ENCODE measurements at regions not wholly inside any gene's neighbourhood (a gene's known extent, or its start where the extent isn't known, plus 50 kb on each side); places are given as distances from the start of the nearest gene placed in this dataset.

DNA sequence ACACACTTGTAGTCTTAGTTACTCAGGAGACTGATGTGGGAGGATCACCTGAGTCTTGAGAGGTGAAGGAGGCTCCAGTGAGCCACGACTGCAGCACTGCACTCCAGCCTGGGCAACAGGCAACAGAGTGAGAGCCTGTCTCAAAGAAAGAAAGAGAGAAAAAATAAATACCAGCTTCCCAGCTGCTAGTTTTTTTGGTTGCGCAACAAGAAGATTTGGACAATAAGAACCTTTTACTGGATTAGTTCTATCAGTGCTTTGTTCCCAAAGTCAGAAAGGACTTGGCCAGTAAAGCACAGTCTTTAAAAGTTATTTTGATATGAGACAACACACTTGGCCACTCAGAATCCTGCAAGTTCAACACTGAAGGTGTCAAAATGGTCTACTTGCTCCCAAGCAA lies 768.1 kb upstream of the LRFN5 start:
- ChIA-PET POLR2A (no interaction called here), CTCF (no interaction called here)
- Histone ChIP-seq H3K27me3 (ENCODE audit: insufficient read depth) (no peaks in the 10 kb centered on the region), H3K79me2 (ENCODE audit: insufficient read depth) (no peaks in the 10 kb centered on the region), H3K36me3 (replicated peaks in 1 of 2; ENCODE audit: control insufficient read depth in 1 of 2, insufficient read depth in 2 of 2, low read length in 1 of 2) (no peaks in the 10 kb centered on the region), H2AFZ (ENCODE audit: low read depth) (no peak overlapping the region), H3K9me3 (no peaks in the 10 kb centered on the region), H4K20me1 (ENCODE audit: insufficient read depth) (no peaks in the 10 kb centered on the region), H3K9ac (no peak overlapping the region), H3F3A (replicated peaks; ENCODE audit: insufficient read depth) (no peaks in the 10 kb centered on the region), H3K27ac (ENCODE audit: low read depth in 2 of 2, low read length in 1 of 2) (no peak overlapping the region), H3K4me3 (ENCODE audit: low read depth in 2 of 2, low read length in 1 of 2) (no peak overlapping the region), H3K4me2 (no peak overlapping the region), H3K4me1 (ENCODE audit: control insufficient read depth in 1 of 2, insufficient read depth in 2 of 2, low read depth in 1 of 2, low read length in 1 of 2) (no peaks in the 10 kb centered on the region), H3K9me2 (no peaks in the 10 kb centered on the region)
- no peak for DNase-seq
- 45% methylated on average over 2 of the region's 2 CpGs for WGBS (ENCODE audit: low lambda C conversion rate)
- no peak for TF ChIP-seq FOXJ3 (CRISPR knock-in tag; IDR thresholded peaks at IDR 0.05)
- TF ChIP-seq, protein P1, sequence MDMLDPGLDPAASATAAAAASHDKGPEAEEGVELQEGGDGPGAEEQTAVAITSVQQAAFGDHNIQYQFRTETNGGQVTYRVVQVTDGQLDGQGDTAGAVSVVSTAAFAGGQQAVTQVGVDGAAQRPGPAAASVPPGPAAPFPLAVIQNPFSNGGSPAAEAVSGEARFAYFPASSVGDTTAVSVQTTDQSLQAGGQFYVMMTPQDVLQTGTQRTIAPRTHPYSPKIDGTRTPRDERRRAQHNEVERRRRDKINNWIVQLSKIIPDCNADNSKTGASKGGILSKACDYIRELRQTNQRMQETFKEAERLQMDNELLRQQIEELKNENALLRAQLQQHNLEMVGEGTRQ (IDR thresholded peaks at IDR 0.05; ENCODE audit: borderline replicate concordance, low read depth, low read length), result no peak
- TF ChIP-seq POLR2AphosphoS5 (IDR thresholded peaks at IDR 0.05; ENCODE audit: low read depth, low read length), result no peak
- no peak for TF ChIP-seq MXI1 (IDR thresholded peaks at IDR 0.05; ENCODE audit: low read depth, low read length)
- TF ChIP-seq JUND (IDR thresholded peaks at IDR 0.05), result no peak
- no peak for TF ChIP-seq ELF1 (IDR thresholded peaks at IDR 0.05)
- TF ChIP-seq SMC3 (IDR thresholded peaks at IDR 0.05; ENCODE audit: low read depth, low read length), result no peak
- TF ChIP-seq GATA2 (CRISPR knock-in tag; IDR thresholded peaks at IDR 0.05), result no peak
- TF ChIP-seq NFIC (IDR thresholded peaks at IDR 0.05; ENCODE audit: borderline replicate concordance), result no peak
- no peak for TF ChIP-seq TCF12 (IDR thresholded peaks at IDR 0.05)
- TF ChIP-seq, protein P2, sequence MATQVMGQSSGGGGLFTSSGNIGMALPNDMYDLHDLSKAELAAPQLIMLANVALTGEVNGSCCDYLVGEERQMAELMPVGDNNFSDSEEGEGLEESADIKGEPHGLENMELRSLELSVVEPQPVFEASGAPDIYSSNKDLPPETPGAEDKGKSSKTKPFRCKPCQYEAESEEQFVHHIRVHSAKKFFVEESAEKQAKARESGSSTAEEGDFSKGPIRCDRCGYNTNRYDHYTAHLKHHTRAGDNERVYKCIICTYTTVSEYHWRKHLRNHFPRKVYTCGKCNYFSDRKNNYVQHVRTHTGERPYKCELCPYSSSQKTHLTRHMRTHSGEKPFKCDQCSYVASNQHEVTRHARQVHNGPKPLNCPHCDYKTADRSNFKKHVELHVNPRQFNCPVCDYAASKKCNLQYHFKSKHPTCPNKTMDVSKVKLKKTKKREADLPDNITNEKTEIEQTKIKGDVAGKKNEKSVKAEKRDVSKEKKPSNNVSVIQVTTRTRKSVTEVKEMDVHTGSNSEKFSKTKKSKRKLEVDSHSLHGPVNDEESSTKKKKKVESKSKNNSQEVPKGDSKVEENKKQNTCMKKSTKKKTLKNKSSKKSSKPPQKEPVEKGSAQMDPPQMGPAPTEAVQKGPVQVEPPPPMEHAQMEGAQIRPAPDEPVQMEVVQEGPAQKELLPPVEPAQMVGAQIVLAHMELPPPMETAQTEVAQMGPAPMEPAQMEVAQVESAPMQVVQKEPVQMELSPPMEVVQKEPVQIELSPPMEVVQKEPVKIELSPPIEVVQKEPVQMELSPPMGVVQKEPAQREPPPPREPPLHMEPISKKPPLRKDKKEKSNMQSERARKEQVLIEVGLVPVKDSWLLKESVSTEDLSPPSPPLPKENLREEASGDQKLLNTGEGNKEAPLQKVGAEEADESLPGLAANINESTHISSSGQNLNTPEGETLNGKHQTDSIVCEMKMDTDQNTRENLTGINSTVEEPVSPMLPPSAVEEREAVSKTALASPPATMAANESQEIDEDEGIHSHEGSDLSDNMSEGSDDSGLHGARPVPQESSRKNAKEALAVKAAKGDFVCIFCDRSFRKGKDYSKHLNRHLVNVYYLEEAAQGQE (IDR thresholded peaks at IDR 0.05; ENCODE audit: low read depth, low read length), result no peak
- TF ChIP-seq, protein P3, sequence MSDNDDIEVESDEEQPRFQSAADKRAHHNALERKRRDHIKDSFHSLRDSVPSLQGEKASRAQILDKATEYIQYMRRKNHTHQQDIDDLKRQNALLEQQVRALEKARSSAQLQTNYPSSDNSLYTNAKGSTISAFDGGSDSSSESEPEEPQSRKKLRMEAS (IDR thresholded peaks at IDR 0.05; ENCODE audit: low read depth), result no peak
- TF ChIP-seq, protein P4, sequence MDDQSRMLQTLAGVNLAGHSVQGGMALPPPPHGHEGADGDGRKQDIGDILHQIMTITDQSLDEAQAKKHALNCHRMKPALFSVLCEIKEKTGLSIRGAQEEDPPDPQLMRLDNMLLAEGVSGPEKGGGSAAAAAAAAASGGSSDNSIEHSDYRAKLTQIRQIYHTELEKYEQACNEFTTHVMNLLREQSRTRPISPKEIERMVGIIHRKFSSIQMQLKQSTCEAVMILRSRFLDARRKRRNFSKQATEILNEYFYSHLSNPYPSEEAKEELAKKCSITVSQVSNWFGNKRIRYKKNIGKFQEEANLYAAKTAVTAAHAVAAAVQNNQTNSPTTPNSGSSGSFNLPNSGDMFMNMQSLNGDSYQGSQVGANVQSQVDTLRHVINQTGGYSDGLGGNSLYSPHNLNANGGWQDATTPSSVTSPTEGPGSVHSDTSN (IDR thresholded peaks at IDR 0.05), result no peak
- TF ChIP-seq EZH2phosphoT487 (IDR thresholded peaks at IDR 0.05; ENCODE audit: borderline replicate concordance, low read depth), result no peak

DNA sequence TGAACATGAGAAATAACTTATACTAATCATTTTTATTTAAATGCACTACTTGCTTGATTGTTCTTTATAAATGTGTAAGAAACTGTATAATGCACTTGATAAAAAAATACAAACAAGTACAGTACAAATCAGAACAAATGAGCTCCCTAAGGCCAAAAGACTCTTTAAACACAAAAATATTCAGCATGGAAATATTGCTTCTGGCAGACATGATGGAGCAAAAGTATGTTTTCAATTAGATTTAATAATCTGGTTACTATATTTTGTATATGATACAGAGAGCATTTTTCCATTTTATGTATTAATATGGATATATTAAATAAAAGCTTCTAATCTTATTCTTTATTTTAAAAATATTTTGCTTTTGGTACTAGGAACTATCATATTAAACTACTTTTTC lies 800.2 kb upstream of the LRFN5 start:
- Histone ChIP-seq H3K27ac (ENCODE audit: low read depth in 2 of 2, low read length in 1 of 2) (no peak overlapping the region), H3K9me2 (no peaks in the 10 kb centered on the region), H3K27me3 (ENCODE audit: insufficient read depth) (no peaks in the 10 kb centered on the region), H3K9me3 (no peaks in the 10 kb centered on the region), H3F3A (replicated peaks; ENCODE audit: insufficient read depth) (no peaks in the 10 kb centered on the region), H2AFZ (ENCODE audit: low read depth) (no peak overlapping the region), H4K20me1 (ENCODE audit: insufficient read depth) (no peaks in the 10 kb centered on the region), H3K4me1 (ENCODE audit: control insufficient read depth in 1 of 2, insufficient read depth in 2 of 2, low read depth in 1 of 2, low read length in 1 of 2) (no peaks in the 10 kb centered on the region), H3K9ac (no peak overlapping the region), H3K36me3 (replicated peaks in 1 of 2; ENCODE audit: control insufficient read depth in 1 of 2, insufficient read depth in 2 of 2, low read length in 1 of 2) (no peaks in the 10 kb centered on the region), H3K79me2 (ENCODE audit: insufficient read depth) (no peaks in the 10 kb centered on the region), H3K4me2 (no peak overlapping the region), H3K4me3 (ENCODE audit: low read depth in 2 of 2, low read length in 1 of 2) (no peak overlapping the region)
- ChIA-PET CTCF (no interaction called here), POLR2A (no interaction called here)
- no peak for TF ChIP-seq EZH2phosphoT487 (IDR thresholded peaks at IDR 0.05; ENCODE audit: borderline replicate concordance, low read depth)
- no peak for TF ChIP-seq FOSL2 (IDR thresholded peaks at IDR 0.05; ENCODE audit: borderline replicate concordance, low read depth)
- TF ChIP-seq RAD21 (IDR thresholded peaks at IDR 0.05; ENCODE audit: low read length), result no peak
- no peak for TF ChIP-seq NRF1 (IDR thresholded peaks at IDR 0.05; ENCODE audit: low read depth, low read length)
- TF ChIP-seq FOXJ3 (CRISPR knock-in tag; IDR thresholded peaks at IDR 0.05), result no peak
- TF ChIP-seq RXRA (IDR thresholded peaks at IDR 0.05; ENCODE audit: borderline replicate concordance, low read depth), result no peak
- TF ChIP-seq GATA2 (CRISPR knock-in tag; IDR thresholded peaks at IDR 0.05), result no peak
- TF ChIP-seq MXI1 (IDR thresholded peaks at IDR 0.05; ENCODE audit: low read depth, low read length), result no peak
- no peak for TF ChIP-seq JUND (IDR thresholded peaks at IDR 0.05)
- TF ChIP-seq, protein P5, sequence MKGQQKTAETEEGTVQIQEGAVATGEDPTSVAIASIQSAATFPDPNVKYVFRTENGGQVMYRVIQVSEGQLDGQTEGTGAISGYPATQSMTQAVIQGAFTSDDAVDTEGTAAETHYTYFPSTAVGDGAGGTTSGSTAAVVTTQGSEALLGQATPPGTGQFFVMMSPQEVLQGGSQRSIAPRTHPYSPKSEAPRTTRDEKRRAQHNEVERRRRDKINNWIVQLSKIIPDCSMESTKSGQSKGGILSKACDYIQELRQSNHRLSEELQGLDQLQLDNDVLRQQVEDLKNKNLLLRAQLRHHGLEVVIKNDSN (IDR thresholded peaks at IDR 0.05; ENCODE audit: borderline replicate concordance, low read depth), result no peak
- no peak for DNase-seq
